ENCODE measurements at regions not wholly inside any gene's neighbourhood (a gene's known extent, or its start where the extent isn't known, plus 50 kb on each side); places are given as distances from the start of the nearest gene placed in this dataset.

- Mint-ChIP-seq H3K9me3 (no peaks in the 10 kb centered on the region), H3K36me3 (no peaks in the 10 kb centered on the region), H3K27me3 (peaks cover 1% of the 10 kb centered on the region)
Observed at GRCh38 chr5:97365163-97365845, 182.3 kb upstream of the RIOK2 start.

GRCh38 chr5:97365918-97366317 lies 182.9 kb upstream of the RIOK2 start:
- H3K4me3 Mint-ChIP-seq = no peak overlapping the region
- no peak overlapping the region for H3K27ac Mint-ChIP-seq
- peaks cover 1% of the 10 kb centered on the region for H3K9me3 Mint-ChIP-seq
- H3K36me3 Mint-ChIP-seq = no peaks in the 10 kb centered on the region
- no peaks in the 10 kb centered on the region for H3K4me1 Mint-ChIP-seq
- peaks cover 1% of the 10 kb centered on the region for H3K27me3 Mint-ChIP-seq

More at GRCh38 chr5:97365163-97365845, 182.3 kb upstream of the RIOK2 start:
- Mint-ChIP-seq H3K27ac (no peak overlapping the region), H3K4me3 (no peak overlapping the region), H3K4me1 (no peaks in the 10 kb centered on the region)

- H3K4me3 Mint-ChIP-seq = no peak overlapping the region
- H3K27ac Mint-ChIP-seq = no peak overlapping the region
- peaks cover 3% of the 10 kb centered on the region for H3K27me3 Mint-ChIP-seq
- no peaks in the 10 kb centered on the region for H3K36me3 Mint-ChIP-seq
- peaks cover 23% of the 10 kb centered on the region for H3K9me3 Mint-ChIP-seq
- H3K4me1 Mint-ChIP-seq = no peaks in the 10 kb centered on the region
Observed at GRCh38 chr5:97375959-97376358, 192.9 kb upstream of the RIOK2 start.

- no peaks in the 10 kb centered on the region for H3K36me3 Mint-ChIP-seq
- no peak overlapping the region for H3K27ac Mint-ChIP-seq
- no peak overlapping the region for H3K4me3 Mint-ChIP-seq
- no peaks in the 10 kb centered on the region for H3K4me1 Mint-ChIP-seq
- peaks cover 2% of the 10 kb centered on the region for H3K27me3 Mint-ChIP-seq
- peaks cover 12% of the 10 kb centered on the region for H3K9me3 Mint-ChIP-seq
Observed at GRCh38 chr5:97377582-97377981, 194.5 kb upstream of the RIOK2 start.

GRCh38 chr5:97383996-97384395 lies 200.9 kb upstream of the RIOK2 start:
- Mint-ChIP-seq H3K27ac (no peak overlapping the region), H3K4me3 (no peak overlapping the region), H3K4me1 (no peaks in the 10 kb centered on the region), H3K36me3 (no peaks in the 10 kb centered on the region), H3K9me3 (peaks cover 8% of the 10 kb centered on the region), H3K27me3 (peaks cover 2% of the 10 kb centered on the region)

GRCh38 chr5:97388794-97389193 lies 205.7 kb upstream of the RIOK2 start:
- peaks cover 5% of the 10 kb centered on the region for H3K9me3 Mint-ChIP-seq
- no peaks in the 10 kb centered on the region for H3K36me3 Mint-ChIP-seq
- H3K27me3 Mint-ChIP-seq = peaks cover 3% of the 10 kb centered on the region
- no peak overlapping the region for H3K27ac Mint-ChIP-seq
- H3K4me1 Mint-ChIP-seq = no peaks in the 10 kb centered on the region
- no peak overlapping the region for H3K4me3 Mint-ChIP-seq

GRCh38 chr5:97400537-97400936 lies 217.5 kb upstream of the RIOK2 start:
- H3K27me3 Mint-ChIP-seq = peaks cover 1% of the 10 kb centered on the region
- H3K36me3 Mint-ChIP-seq = no peaks in the 10 kb centered on the region
- no peaks in the 10 kb centered on the region for H3K9me3 Mint-ChIP-seq
- no peaks in the 10 kb centered on the region for H3K4me1 Mint-ChIP-seq
- no peak overlapping the region for H3K27ac Mint-ChIP-seq
- H3K4me3 Mint-ChIP-seq = no peak overlapping the region

GRCh38 chr5:97405941-97406340 lies 222.9 kb upstream of the RIOK2 start:
- H3K4me3 Mint-ChIP-seq = no peak overlapping the region
- no peak overlapping the region for H3K27ac Mint-ChIP-seq
- no peaks in the 10 kb centered on the region for H3K36me3 Mint-ChIP-seq
- H3K4me1 Mint-ChIP-seq = no peaks in the 10 kb centered on the region
- H3K9me3 Mint-ChIP-seq = no peaks in the 10 kb centered on the region
- H3K27me3 Mint-ChIP-seq = peaks cover 1% of the 10 kb centered on the region

GRCh38 chr5:97406946-97407676 lies 224.1 kb upstream of the RIOK2 start:
- Mint-ChIP-seq H3K9me3 (no peaks in the 10 kb centered on the region), H3K4me1 (no peaks in the 10 kb centered on the region), H3K36me3 (no peaks in the 10 kb centered on the region), H3K27me3 (peaks cover 1% of the 10 kb centered on the region), H3K4me3 (no peak overlapping the region), H3K27ac (no peak overlapping the region)

GRCh38 chr5:97408331-97408730 lies 225.3 kb upstream of the RIOK2 start:
- H3K9me3 Mint-ChIP-seq = no peaks in the 10 kb centered on the region
- H3K27me3 Mint-ChIP-seq = no peaks in the 10 kb centered on the region
- no peak overlapping the region for H3K27ac Mint-ChIP-seq
- no peak overlapping the region for H3K4me3 Mint-ChIP-seq
- no peaks in the 10 kb centered on the region for H3K4me1 Mint-ChIP-seq
- no peaks in the 10 kb centered on the region for H3K36me3 Mint-ChIP-seq

GRCh38 chr5:97412959-97413358 lies 229.9 kb upstream of the RIOK2 start:
- H3K27ac Mint-ChIP-seq = no peak overlapping the region

GRCh38 chr5:97417986-97418385 lies 234.9 kb upstream of the RIOK2 start:
- H3K9me3 Mint-ChIP-seq = no peaks in the 10 kb centered on the region
- no peaks in the 10 kb centered on the region for H3K4me1 Mint-ChIP-seq
- no peak overlapping the region for H3K4me3 Mint-ChIP-seq
- no peak overlapping the region for H3K27ac Mint-ChIP-seq
- H3K27me3 Mint-ChIP-seq = no peaks in the 10 kb centered on the region
- H3K36me3 Mint-ChIP-seq = no peaks in the 10 kb centered on the region

More at GRCh38 chr5:97412959-97413358, 229.9 kb upstream of the RIOK2 start:
- Mint-ChIP-seq H3K4me3 (no peak overlapping the region), H3K27me3 (no peaks in the 10 kb centered on the region), H3K9me3 (no peaks in the 10 kb centered on the region), H3K4me1 (no peaks in the 10 kb centered on the region), H3K36me3 (no peaks in the 10 kb centered on the region)

GRCh38 chr5:97418462-97418861 lies 235.4 kb upstream of the RIOK2 start:
- H3K4me1 Mint-ChIP-seq = no peaks in the 10 kb centered on the region
- no peak overlapping the region for H3K27ac Mint-ChIP-seq

GRCh38 chr5:97420646-97421045 lies 237.6 kb upstream of the RIOK2 start:
- Mint-ChIP-seq H3K9me3 (no peaks in the 10 kb centered on the region), H3K4me3 (no peak overlapping the region), H3K27me3 (no peaks in the 10 kb centered on the region), H3K36me3 (no peaks in the 10 kb centered on the region), H3K4me1 (no peaks in the 10 kb centered on the region), H3K27ac (no peak overlapping the region)

More at GRCh38 chr5:97418462-97418861, 235.4 kb upstream of the RIOK2 start:
- Mint-ChIP-seq H3K4me3 (no peak overlapping the region), H3K36me3 (no peaks in the 10 kb centered on the region), H3K27me3 (no peaks in the 10 kb centered on the region), H3K9me3 (no peaks in the 10 kb centered on the region)

GRCh38 chr5:97422678-97423077 lies 239.6 kb upstream of the RIOK2 start:
- H3K27me3 Mint-ChIP-seq = no peaks in the 10 kb centered on the region
- H3K36me3 Mint-ChIP-seq = no peaks in the 10 kb centered on the region
- no peaks in the 10 kb centered on the region for H3K4me1 Mint-ChIP-seq
- H3K4me3 Mint-ChIP-seq = no peak overlapping the region
- no peaks in the 10 kb centered on the region for H3K9me3 Mint-ChIP-seq
- no peak overlapping the region for H3K27ac Mint-ChIP-seq

- no peaks in the 10 kb centered on the region for H3K4me1 Mint-ChIP-seq
- H3K36me3 Mint-ChIP-seq = no peaks in the 10 kb centered on the region
- no peak overlapping the region for H3K27ac Mint-ChIP-seq
- H3K4me3 Mint-ChIP-seq = no peak overlapping the region
- no peaks in the 10 kb centered on the region for H3K27me3 Mint-ChIP-seq
- H3K9me3 Mint-ChIP-seq = no peaks in the 10 kb centered on the region
Observed at GRCh38 chr5:97425511-97425910, 242.5 kb upstream of the RIOK2 start.
